Astrocyte (in vitro differentiated cells and primary cell): ENCODE measurements at regions not wholly inside any gene's neighbourhood (a gene's known extent, or its start where the extent isn't known, plus 50 kb on each side); places are given as distances from the start of the nearest gene placed in this dataset.
A peak's percentile ranks its signal among the peaks of the same experiment; 100 is the strongest.

Experiments
- DNase-seq: peaks from one replicate; pipeline ENCODE4 v3.0.0-alpha.2; 2010; ENCODE audit warnings: low read depth
- FAIRE-seq: peaks from 2 replicates; lab custom pipeline; 2011; peaks lifted over from hg19 to GRCh38; lab: Jason Lieb, UNC
- H2AFZ ChIP-seq: 2 replicates; pipeline ENCODE4 v1.6.0; 2012; ENCODE audit warnings: low read depth, low read length, inconsistent platforms
- H3K27ac ChIP-seq: 2 replicates; pipeline ENCODE4 v1.5.1; 2011; ENCODE audit warnings: low read depth, low read length, inconsistent platforms
- H3K27me3 ChIP-seq: 2 replicates; pipeline ENCODE4 v1.6.0; 2011; ENCODE audit warnings: low read length, inconsistent platforms; ENCODE audit not compliant: insufficient read depth
- H3K36me3 ChIP-seq: 2 replicates; pipeline ENCODE4 v1.5.1; 2011; ENCODE audit warnings: low read length, inconsistent platforms; ENCODE audit not compliant: insufficient read depth
- H3K4me1 ChIP-seq: 2 replicates; pipeline ENCODE4 v1.5.1; 2011; ENCODE audit warnings: low read length, inconsistent platforms; ENCODE audit not compliant: insufficient read depth
- H3K4me2 ChIP-seq: 2 replicates; pipeline ENCODE4 v1.6.0; 2012; ENCODE audit warnings: low read length, inconsistent platforms
- H3K4me3 ChIP-seq: 2 replicates; pipeline ENCODE4 v1.5.1; 2011; ENCODE audit warnings: low read depth, mild to moderate bottlenecking, low read length, inconsistent platforms; ENCODE audit not compliant: insufficient read depth
- H3K79me2 ChIP-seq: 2 replicates; pipeline ENCODE4 v1.6.0; 2012; ENCODE audit warnings: mild to moderate bottlenecking, low read length, inconsistent platforms; ENCODE audit not compliant: insufficient read depth
- H3K9ac ChIP-seq: 2 replicates; pipeline ENCODE4 v1.6.0; 2012; ENCODE audit warnings: mild to moderate bottlenecking, low read length, inconsistent platforms
- H3K9me3 ChIP-seq: 2 replicates; pipeline ENCODE4 v1.5.1; 2012; ENCODE audit warnings: low read depth, mild to moderate bottlenecking, low read length, inconsistent platforms; ENCODE audit not compliant: insufficient read depth
- H4K20me1 ChIP-seq: 2 replicates; pipeline ENCODE4 v1.6.0; 2012; ENCODE audit warnings: low read length, inconsistent platforms; ENCODE audit not compliant: insufficient read depth
- H3K27ac Mint-ChIP-seq: one replicate; pipeline ENCODE4 v1.8.0; 2021; ENCODE audit warnings: mild to moderate bottlenecking, mixed read lengths; ENCODE audit not compliant: unreplicated experiment
- H3K27me3 Mint-ChIP-seq: one replicate; pipeline ENCODE4 v1.8.0; 2021; ENCODE audit warnings: low read depth, mixed read lengths; ENCODE audit not compliant: unreplicated experiment
- H3K36me3 Mint-ChIP-seq: one replicate; pipeline ENCODE4 v1.8.0; 2021; ENCODE audit warnings: low read depth, mixed read lengths; ENCODE audit not compliant: unreplicated experiment
- H3K4me1 Mint-ChIP-seq: one replicate; pipeline ENCODE4 v1.8.0; 2021; ENCODE audit warnings: low read depth, mixed read lengths; ENCODE audit not compliant: unreplicated experiment
- H3K4me3 Mint-ChIP-seq: one replicate; pipeline ENCODE4 v1.8.0; 2021; ENCODE audit warnings: mild to moderate bottlenecking, moderate library complexity, mixed read lengths; ENCODE audit not compliant: unreplicated experiment
- H3K9me3 Mint-ChIP-seq: one replicate; pipeline ENCODE4 v1.8.0; 2021; ENCODE audit warnings: mild to moderate bottlenecking, mixed read lengths; ENCODE audit not compliant: unreplicated experiment
- CTCF ChIP-seq: IDR thresholded peaks from 2 replicates; pipeline ENCODE4 v1.5.1; 2011; ENCODE audit warnings: low read depth, mild to moderate bottlenecking, inconsistent platforms, low read length, moderate library complexity; ENCODE audit not compliant: insufficient read depth
- EZH2 ChIP-seq: IDR thresholded peaks from 2 replicates; pipeline ENCODE4 v1.6.1; 2012; ENCODE audit warnings: mild to moderate bottlenecking, low read length, inconsistent platforms; ENCODE audit not compliant: insufficient read depth

GRCh38 chr2:150346806-150347205 lies 140.7 kb downstream of the RND3 start:
- FAIRE-seq, result no peak
- no peak overlapping the region for H2AFZ ChIP-seq
- peaks cover 4% of the 10 kb centered on the region for H3K4me1 Mint-ChIP-seq

GRCh38 chr2:150341982-150342680 lies 145.3 kb downstream of the RND3 start:
- Histone ChIP-seq H3K4me3 (no peak overlapping the region), H3K36me3 (no peaks in the 10 kb centered on the region), H4K20me1 (no peaks in the 10 kb centered on the region), H2AFZ (no peak overlapping the region), H3K27ac (no peak overlapping the region), H3K27me3 (no peaks in the 10 kb centered on the region), H3K79me2 (no peaks in the 10 kb centered on the region), H3K9me3 (no peaks in the 10 kb centered on the region), H3K9ac (no peak overlapping the region), H3K4me1 (no peaks in the 10 kb centered on the region), H3K4me2 (no peak overlapping the region)
- DNase-seq, result no peak
- Mint-ChIP-seq H3K9me3 (no peaks in the 10 kb centered on the region), H3K4me1 (peaks cover 4% of the 10 kb centered on the region), H3K27me3 (no peaks in the 10 kb centered on the region), H3K27ac (no peak overlapping the region), H3K4me3 (no peak overlapping the region), H3K36me3 (no peaks in the 10 kb centered on the region)
- TF ChIP-seq EZH2 (no peak), CTCF (no peak)
- peak; percentile 34 for FAIRE-seq

More at GRCh38 chr2:150346806-150347205, 140.7 kb downstream of the RND3 start:
- TF ChIP-seq EZH2, result no peak
- TF ChIP-seq CTCF, result no peak
- Mint-ChIP-seq H3K9me3 (no peaks in the 10 kb centered on the region), H3K4me3 (no peak overlapping the region), H3K27ac (no peak overlapping the region), H3K36me3 (no peaks in the 10 kb centered on the region), H3K27me3 (no peaks in the 10 kb centered on the region)
- Histone ChIP-seq H3K4me2 (no peak overlapping the region), H3K9ac (no peak overlapping the region), H4K20me1 (no peaks in the 10 kb centered on the region), H3K27ac (no peak overlapping the region), H3K27me3 (no peaks in the 10 kb centered on the region), H3K4me1 (no peaks in the 10 kb centered on the region), H3K9me3 (no peaks in the 10 kb centered on the region), H3K79me2 (no peaks in the 10 kb centered on the region), H3K4me3 (no peak overlapping the region), H3K36me3 (no peaks in the 10 kb centered on the region)
- DNase-seq, result peak; percentile 61

GRCh38 chr2:150339951-150340350 lies 147.5 kb downstream of the RND3 start:
- H4K20me1 ChIP-seq, result no peaks in the 10 kb centered on the region
- no peak overlapping the region for H2AFZ ChIP-seq
- no peak overlapping the region for H3K9ac ChIP-seq
- H3K27ac Mint-ChIP-seq, result no peak overlapping the region
- H3K9me3 Mint-ChIP-seq, result peaks cover under 1% of the 10 kb centered on the region
- FAIRE-seq (no peak), DNase-seq (peak; percentile 27)
- no peaks in the 10 kb centered on the region for H3K27me3 Mint-ChIP-seq
- H3K4me2 ChIP-seq, result no peak overlapping the region
- H3K27me3 ChIP-seq, result no peaks in the 10 kb centered on the region
- no peaks in the 10 kb centered on the region for H3K9me3 ChIP-seq
- TF ChIP-seq EZH2, result no peak
- TF ChIP-seq CTCF, result no peak
- no peaks in the 10 kb centered on the region for H3K36me3 Mint-ChIP-seq
- no peak overlapping the region for H3K4me3 Mint-ChIP-seq
- H3K79me2 ChIP-seq, result no peaks in the 10 kb centered on the region
- H3K4me1 ChIP-seq, result no peaks in the 10 kb centered on the region
- no peak overlapping the region for H3K4me3 ChIP-seq
- no peaks in the 10 kb centered on the region for H3K36me3 ChIP-seq
- no peaks in the 10 kb centered on the region for H3K4me1 Mint-ChIP-seq
- H3K27ac ChIP-seq, result no peak overlapping the region
